ENCODE measurements at regions not wholly inside any gene's neighbourhood (a gene's known extent, or its start where the extent isn't known, plus 50 kb on each side); places are given as distances from the start of the nearest gene placed in this dataset.
"Not testable (repeated sequence)": the region's sequence is repeated elsewhere in the genome, so short reads cannot be mapped to it uniquely, and the experiment has no call there.

DNA sequence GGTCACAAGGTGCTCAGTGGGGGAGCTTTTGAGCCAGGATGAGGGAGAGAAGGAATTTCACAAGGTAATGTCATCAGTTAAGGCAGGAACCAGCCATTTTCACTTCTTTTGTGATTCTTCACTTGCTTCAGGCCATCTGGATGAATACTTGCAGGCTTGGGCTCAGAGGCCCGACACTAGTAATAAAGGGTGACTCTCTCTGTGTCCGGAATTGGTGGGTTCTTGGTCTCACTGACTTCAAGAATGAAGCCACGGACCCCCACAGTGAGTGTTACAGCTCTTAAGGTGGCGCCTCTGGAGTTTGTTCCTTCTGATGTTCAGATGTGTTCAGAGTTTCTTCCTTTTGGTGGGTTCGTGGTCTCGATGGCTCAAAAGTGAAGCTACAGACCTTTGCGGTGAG is 131.8 kb upstream of the RXFP2 start:
- DNase-seq (ENCODE audit: low spot score) = not testable (repeated sequence)

DNA sequence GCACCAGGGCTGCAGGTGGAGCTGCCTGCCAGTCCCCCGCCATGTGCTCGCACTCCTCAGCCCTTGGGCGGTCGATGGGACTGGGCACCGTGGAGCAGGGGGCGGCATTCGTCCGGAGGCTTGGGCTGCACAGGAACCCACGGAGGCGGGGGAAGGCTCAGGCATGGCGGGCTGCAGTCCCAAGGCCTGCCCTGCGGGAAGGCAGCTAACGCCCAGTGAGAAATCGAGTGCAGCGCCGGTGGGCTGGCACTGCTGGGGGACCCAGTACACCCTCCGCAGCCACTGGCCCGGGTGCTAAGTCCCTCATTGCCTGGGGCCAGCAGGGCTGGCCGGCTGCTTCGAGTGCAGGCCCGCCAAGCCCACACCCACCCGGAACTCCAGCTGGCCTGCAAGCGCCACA is 130.5 kb upstream of the RXFP2 start:
- not testable (repeated sequence) for DNase-seq (ENCODE audit: low spot score)

DNA sequence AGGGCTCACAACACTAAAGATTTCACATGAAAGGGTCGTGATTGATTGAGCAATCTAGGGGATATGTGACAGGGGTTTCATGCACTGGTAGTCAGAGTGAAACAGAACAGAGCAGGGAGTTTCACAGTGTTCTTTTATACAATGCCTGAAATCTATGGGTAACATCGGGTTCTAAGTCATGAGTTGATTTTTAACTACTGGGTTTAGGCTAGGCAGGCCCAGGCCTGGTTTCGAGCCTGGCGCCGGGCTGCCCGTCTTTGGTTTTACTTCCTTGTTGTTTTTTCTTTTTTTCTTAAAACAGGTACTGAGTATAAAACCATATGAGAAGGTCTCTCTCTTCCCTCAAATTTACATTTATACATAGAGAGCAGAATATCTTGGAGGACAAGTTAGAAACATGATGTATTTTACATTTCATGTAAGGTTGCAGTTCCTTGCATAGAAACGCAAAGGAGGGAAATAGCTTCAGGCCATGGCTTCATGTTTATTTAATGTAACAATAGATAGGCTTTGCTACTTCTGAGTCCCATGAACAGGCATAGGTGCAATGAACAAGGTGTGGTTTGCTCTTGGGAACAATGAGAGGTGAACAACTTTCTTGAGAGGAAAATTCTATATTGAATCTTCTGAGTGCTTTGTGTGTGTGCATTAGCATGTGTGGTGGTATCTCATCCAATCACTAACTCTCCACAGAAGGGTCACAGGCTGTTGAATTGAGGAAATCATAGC is 128.9 kb upstream of the RXFP2 start:
- DNase-seq (ENCODE audit: low spot score) = no peak

DNA sequence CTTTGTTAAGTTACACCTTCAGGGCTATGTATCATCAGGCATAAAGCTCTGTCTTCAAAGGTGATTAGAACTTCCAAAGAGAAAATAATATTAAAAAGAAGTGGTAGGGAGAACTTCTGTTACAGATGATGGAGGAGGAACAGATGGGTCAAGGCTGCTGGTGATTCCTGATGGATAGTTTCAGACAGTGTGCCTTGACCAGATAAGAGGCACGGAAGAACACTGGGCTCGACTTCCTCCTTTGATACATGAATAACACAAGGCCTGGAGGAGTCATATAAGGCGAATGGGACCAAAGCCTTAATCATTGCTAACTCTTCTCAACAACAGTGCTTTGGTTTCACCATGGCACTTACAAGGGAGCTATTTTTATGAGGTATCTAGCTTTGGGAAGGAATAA is 128.1 kb upstream of the RXFP2 start:
- DNase-seq (ENCODE audit: low spot score) = no peak

DNA sequence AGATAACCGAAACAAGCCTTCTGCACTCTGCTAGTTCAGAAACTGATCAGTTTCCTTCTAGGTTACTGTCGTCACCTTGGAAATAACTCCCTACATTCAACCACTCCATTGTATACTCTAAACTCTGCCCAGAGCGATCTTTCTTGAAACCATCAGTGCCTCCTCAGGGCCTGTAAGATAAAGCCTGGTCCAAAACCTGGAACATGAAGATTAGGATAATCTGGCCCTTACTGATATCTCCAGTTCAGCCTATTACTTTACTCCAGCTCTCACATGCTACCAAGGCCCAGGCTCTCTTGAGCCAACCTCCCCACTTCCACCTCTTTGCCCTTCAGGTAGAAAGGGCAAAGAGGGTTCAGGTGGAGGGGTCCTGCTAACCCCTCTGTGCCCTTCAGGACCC is 125.3 kb upstream of the RXFP2 start:
- no peak for DNase-seq (ENCODE audit: low spot score)

DNA sequence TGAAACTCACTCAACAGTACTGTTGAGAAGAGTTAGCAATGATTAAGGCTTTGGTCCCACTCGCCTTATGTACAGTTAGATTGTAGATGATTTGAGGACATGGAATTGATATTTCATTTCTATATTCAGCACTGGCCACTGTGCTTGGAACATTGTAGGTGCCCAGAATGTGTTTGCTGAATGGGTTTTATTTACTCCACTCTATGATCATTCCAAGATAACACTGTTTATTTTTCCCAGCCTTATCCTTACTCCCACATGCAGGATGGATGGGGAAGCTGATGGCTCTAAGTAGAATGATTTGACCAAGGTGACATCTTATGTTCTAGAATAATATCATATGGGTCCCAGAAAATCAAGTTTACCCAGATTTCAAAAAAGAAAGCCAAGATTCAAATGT is 124.6 kb upstream of the RXFP2 start:
- DNase-seq (ENCODE audit: low spot score) = no peak

DNA sequence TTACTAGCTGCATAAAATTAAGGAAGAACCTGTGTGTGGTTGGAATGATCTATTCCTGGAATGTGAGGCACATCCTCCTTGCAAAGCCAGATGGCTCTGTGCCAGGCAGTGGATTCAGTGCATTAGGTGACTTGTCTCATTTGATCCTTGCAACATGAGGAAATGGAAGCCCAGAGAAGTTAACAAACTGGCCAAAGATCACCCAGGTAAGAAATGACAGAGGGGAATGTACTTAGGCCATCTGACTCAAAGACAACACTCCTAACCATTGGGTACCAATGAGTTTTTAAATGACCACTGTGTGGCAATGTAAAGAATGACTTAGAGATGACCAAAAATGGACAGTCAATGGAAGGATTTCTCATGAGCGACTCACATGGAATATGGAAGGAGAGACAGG is 114.2 kb upstream of the RXFP2 start:
- DNase-seq (ENCODE audit: low spot score) = no peak

DNA sequence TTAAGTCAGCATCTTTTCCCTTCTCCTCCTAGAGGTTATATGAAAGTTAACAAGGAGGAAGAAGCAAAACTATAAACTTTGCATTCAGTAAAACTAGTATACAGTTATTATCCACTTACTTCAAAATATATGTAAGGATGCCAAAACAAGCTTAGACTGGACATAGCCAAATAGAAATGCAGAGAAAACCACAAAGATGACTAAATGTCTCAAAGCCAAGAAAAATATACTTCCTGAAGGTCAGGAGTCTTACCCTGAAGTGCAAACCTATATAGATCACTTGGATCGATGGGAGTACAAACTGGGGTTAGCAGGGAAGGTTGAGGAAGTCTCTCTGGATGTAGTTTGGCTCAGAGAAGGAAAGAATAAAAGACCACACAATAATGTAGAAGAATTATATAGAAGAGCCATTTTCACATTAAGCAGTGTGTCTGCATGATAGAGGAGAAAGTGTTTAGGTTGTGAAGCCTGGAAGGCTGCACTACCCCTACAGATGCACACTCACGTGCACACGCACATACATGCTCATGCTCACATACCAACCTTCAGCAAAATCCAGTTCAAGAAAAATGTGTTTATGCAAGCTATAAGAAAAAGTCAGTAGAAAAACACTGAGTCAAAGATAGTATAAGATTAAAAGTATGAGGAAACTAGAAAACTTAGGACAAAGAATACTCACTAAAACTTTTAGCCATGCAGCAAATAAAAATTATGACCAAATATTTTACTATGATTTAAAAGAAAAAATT is 112.1 kb upstream of the RXFP2 start:
- DNase-seq (ENCODE audit: low spot score) = no peak

DNA sequence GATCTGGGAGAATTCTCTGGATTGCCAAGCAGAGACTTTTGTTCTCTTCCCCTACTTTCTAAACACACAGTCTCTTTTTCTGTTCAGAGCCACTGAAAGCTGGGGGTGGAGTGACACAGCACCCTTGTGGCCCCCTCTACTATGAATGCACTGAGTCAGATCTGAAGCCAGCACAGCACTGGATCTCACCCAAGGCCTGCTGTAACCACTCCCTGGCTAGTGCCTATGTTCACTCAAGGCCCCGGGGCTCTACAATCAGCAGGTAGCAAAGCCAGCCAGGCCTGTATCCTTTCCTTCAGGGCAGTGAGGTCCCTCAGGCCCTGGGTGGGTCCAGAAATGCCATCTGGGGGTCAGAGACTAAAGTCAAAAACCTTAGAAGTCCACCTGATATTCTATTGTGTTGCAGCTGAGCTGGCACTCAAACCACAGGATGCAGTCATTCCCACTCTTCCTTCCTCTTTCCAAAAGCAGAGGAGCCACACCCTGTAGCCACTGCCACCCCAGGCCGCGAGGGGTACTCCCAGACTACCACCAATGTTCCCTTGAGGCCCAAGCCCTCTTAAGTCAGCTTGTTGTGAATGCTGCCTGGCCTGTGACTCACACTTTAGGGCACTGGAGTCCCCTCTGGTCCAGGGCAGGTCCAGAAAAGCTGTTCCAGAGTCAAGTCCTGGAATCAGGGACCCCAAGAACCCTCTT is 110.1 kb upstream of the RXFP2 start:
- DNase-seq (ENCODE audit: low spot score) = no peak

DNA sequence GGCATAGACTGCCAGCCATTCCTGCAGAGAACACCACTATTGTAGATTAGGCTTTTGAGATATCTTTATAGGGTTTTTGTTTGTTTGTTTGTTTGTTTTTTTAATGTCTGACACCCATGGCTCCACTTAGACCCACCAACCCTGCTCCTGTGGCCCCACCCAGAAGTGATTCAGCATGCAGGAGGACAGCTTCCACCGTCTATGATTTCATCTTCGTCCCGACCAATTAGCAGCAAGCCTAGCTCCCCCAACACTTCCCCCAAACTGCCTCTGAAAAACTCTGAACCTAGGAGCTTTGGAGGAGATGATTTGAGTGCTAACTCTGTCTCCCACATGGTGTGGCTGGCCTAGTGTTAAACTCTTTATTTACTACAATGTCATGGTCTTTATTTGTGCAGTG is 108.3 kb upstream of the RXFP2 start:
- DNase-seq (ENCODE audit: low spot score) = no peak

DNA sequence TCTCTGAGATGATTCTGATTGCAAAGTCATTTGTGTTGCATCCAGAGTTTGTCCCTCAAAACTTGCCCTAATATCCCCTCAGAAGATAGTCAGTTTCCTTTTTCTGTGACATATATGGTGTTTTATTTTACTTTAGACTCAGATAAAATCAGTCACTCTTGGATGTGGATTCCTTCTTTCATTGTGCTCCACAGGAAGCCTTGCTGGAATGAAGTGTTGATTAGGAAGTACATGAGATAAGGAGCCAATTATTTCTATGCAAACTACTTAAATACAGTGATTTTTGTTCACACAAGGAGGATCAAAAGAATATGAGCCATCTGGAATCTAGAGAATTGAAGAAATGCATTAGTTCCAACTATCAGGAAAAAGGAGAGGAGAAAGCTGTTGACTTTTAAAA is 107.6 kb upstream of the RXFP2 start:
- no peak for DNase-seq (ENCODE audit: low spot score)

DNA sequence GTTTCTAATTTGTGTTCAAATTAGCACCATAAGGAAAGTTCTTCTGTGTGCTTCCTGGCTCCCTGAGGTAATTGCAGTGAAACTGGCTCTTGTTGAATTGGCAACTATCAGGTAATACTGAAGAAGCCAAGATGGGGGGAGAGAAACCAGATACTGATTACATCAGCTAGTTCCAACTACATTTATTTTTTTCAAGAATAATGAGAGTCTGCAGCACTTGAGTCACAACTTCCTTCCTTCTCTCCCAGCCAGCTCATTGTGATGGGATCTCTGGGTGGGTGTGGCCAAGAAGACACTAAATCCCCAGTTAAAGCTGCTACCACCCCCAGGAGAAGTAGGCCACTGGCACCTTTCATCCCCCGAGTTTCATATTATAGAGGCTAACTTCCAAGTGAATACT is 100.7 kb upstream of the RXFP2 start:
- DNase-seq (ENCODE audit: low spot score) = no peak

DNA sequence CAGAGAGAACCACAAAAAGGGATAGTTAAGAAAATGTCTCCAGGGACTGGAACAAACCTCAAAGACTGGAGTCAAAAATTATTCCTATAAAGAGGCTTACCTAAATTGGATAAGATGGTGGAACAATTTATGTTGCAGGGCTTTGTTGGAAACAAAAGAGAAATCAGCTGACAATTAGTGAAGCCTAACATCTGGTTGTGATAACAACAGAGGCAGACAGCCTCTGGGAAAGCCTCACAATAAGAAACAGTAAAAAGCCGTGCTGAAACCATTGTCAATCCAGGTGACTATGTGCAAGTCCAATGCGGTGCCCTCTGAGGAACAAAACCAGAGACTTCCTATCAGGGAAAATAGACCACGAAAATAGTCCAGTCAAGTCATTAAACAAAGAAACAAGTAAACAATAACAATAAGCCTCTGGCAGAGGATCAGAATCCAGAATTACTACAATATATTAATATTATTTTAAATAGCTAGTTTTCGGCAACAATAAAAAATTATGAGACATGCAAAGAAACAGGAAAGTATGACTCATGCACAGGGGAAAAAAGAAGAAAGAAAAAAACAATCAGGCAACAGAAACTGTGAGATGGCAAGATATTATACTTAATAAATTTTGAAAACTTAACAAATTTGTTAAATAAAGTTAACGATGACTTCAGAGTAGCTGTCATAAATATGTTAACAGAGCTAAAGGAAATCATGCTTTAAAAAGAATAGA is 99.7 kb upstream of the RXFP2 start:
- DNase-seq (ENCODE audit: low spot score) = no peak

DNA sequence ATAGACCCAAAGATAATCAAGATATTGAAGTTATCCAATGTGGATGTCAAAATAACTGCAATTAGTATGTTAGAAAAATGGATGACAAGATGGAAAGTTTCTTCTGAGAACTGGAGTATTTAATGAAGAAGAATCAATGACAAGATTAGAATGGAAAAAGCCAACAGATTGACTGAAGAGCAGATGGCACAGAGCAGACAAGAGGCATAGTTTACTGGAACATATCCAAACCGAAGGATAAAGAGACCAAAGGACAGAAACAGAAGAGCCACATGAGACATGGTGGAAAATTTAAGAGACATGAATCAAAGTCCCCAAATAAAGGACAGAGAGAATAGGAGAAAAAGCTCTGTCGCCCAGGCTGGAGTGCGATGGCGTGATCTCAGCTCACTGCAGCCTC is 89.6 kb upstream of the RXFP2 start:
- no peak for DNase-seq (ENCODE audit: low spot score)

DNA sequence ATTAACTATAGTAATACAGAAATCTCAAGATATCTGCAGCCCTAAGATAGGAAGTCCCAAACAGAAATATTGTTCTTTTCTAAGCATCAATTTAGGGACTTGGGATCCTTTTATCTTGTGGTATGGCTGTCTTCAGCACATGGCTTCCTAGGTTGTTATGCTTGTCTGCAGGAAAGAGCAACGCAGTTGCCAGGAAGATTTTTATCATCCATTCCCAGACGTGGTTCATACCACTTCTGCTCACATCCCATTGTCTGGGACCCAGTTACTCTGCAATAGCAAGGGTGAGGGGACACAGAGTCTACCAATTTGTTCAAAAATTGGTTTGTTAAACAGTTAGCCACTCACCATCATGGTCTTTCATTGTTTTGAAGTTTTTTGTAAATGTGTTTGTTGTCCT is 85.6 kb upstream of the RXFP2 start:
- no peak for DNase-seq (ENCODE audit: low spot score)

DNA sequence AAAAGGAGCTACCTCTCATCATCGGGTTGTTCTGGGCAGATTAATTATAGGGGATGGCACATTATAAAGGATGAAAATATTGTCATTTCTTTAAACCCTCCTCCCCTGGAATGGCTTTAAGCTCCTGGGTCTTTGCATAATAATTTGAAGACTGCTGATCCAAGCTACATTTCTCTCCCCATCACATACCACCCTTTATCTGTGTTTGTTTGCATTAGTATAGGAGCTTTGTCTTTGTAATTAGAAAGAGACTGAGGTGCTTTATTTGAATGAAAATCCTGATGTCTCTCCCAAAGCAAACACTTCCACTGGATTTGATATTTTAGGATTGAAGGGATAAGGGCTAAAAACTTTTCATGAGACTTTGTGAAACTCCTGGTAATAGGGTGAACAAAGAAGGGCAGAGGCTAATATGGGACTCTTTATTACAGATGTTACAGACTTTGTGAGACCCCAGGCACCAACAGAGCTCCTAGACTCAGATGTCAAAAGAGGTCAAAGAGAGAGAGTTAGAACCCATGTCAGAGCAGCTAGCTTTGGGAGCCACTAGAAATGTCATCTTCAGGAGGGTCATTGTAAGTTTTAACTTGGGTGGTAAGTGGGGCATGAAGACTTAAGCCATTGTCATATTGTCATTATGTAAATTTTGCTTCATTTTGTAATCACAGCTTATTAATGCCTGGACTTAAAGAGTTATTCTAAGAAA is 75.3 kb upstream of the RXFP2 start:
- DNase-seq (ENCODE audit: low spot score) = no peak

DNA sequence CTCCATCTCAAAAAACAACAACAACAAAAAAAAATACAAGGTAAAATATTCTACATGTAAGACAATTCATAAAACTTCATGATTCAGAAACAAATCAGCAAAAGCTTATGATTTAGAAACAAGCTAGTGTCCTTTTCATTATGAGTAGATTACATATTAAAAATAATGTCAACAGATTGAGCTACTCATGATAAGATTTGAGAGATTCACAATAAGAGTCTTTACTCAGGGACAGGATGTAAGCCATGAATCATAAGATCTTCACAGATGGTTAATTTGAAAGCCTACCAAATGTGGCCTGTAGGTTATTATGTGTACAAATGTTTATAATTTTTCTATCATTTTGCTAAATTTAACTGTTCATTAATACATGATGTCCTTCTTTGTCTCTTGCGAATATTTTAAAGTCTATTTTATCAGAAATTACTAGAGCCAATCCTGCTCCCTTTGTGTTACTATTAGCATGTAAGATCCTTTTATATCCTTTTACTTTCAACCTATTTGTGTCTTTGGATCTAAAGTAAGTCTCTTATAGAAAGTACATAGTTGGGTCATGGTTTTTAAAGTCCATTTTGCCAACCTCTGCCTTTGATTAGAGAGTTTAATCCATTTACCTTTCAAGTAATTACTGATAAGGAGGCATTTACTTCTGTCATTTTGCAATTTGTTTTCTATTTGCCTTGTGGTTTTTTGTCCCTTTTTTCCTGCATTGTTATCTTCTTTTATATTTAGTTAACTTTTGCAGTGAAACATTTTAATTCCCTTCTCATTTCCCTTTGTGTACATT is 68.3 kb upstream of the RXFP2 start:
- no peak for DNase-seq (ENCODE audit: low spot score)

DNA sequence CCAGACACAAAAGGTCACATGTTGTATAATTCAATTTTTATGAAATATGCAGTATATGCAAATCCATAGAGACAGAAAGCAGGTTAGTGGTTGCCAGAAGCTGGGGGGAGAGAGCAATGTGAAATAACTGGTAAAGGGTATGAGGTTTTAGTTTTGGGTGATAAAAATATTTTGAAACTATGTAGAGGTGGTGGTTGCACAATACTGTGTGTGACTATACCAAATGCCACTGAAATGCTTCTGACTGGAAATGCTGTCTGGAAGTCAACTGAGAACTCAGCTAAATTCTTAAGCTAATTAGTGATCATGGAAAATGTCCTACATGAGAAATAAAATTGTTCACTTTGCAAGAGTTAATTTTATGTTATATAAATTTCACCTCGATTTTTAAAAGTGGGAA is 65.3 kb upstream of the RXFP2 start:
- DNase-seq (ENCODE audit: low spot score) = no peak

DNA sequence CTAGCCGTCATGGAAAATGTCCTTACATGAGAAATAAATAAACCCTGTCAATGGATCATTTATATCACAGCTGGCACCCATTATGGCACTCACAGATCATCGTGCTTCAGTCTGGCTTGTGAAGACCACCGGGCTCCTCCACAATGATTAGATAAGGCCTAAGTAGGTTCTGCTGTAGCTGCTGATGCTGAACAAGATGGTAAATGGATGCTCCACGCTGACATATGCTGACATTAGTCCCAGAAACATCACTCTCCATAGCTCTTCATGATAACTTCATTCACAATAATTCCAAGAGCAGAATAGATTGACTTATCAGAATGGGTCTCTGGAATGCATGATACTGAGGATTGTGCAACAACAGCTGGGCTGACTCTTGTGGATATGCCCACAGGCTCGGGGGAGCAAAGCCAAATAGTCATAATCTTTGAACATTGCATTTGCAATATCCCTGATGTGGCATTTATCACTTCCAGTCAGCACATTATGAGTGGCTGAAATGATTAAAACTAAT is 63.8 kb upstream of the RXFP2 start:
- DNase-seq (ENCODE audit: low spot score) = no peak

DNA sequence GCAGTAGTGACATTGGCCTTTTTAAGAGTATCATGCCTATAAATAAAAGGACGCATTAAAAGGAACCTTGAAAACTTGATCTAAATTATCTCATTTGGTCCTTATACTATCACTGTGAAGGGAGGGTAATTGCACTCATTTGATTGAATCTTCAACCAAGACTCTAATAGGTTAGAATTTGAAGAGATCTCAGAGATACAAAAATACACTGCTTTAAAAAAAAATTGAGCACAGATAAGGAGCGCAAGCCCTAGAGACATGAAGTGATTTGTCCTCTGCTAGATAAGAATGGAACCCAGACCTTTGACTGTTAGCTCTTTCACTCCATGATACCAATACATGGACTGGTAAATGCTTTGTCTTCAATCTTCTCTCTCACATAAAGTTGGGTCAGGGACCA is 58.2 kb upstream of the RXFP2 start:
- no peak for DNase-seq (ENCODE audit: low spot score)

DNA sequence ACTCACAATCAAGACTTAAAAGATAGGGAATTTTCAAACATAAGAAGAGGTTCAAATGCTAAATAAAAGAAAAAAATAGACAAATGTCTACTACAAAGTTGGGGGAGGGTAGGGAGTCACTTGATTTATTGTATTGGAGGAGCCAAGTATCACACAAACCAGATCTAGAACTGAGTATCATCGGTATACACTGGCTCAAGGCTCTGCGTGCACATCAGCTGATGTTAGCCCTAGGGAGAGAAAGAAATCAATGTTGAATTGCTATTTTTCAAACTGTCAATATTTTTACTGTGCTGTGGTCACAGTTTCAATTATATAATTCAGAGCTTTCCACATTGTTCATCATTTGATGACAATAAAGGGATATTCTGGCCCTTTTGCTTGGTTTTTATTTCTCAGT is 54.9 kb upstream of the RXFP2 start:
- DNase-seq (ENCODE audit: low spot score) = no peak

Measured in putamen (tissue), 1 donor.